ENCODE measurements at regions not wholly inside any gene's neighbourhood (a gene's known extent, or its start where the extent isn't known, plus 50 kb on each side); places are given as distances from the start of the nearest gene placed in this dataset.

DNA sequence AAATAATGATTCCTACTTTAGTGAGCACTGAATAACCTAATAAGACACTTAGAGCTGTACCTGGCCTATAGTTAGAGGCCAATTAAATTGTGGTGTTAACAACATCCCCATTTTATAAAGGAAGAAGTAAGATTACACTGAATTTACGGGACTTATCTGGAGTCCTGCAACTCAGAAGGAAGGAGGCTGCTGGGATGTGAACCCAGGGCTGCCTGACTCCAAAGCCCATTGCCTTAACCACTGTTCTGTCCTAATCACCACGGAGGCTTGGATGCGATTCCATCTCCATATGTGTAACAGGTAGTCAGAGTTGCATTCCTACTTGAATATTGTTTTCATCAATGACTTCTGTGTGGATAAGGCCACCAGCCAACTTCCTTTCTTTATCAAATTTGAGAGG is 168.9 kb downstream of the SOCS6 start:
- DNase-seq (ENCODE audit: low spot score), result no peak

DNA sequence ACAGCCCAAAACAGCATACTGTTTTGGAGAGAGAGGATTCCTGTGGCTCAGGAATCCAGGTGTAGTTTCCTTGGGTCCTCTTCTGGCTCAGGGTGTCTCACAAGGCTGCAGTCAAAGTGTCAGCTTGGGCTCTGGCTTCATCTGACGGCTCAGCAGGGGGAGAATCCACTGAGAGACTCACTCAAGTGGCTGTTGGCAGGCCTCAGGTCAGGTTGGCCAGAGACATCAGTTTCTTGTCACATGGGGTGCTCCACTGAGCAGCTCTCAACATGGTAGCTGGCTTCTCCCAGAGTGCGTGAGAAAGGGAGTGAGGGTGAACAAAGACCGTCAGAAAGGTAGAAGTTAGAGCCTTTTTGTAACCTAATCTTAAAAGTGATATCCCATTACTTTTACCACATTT is 168.4 kb downstream of the SOCS6 start:
- no peak for DNase-seq (ENCODE audit: low spot score)

DNA sequence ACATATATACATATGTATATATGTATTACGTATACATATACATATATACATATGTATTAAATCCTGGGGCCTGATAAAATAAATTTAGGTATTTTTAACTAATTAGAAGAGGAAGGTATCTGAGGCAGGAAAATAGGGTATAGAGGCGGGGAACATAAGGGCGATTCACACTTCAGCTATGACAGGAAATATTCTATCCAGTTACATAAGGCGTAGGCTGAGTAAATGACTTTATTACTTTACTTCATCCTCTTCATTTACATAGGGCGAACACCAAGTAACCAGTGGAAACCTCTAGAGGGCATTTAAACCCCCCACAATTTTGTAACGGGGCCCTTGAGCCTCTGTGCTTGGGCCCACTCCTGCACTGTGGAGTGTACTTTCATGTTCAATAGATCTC is 167.5 kb downstream of the SOCS6 start:
- no peak for DNase-seq (ENCODE audit: low spot score)

DNA sequence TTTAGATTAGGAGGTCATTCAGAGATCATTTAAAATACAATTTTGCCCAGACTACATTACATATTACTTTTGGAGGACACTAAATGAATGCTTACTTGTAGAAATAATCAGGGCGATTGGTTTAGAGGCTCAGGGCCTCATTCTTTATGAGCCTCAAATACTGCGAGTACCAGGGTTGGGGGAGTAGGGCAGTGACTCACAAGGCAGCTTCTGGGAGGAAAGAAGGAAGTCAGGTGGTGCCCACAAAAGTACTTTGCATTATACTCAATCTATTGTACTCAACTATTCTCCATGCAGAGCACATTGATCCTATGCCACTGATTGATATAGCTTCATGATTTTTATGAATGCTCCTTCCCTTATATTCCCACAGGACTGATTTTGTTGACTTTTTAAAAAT is 166.9 kb downstream of the SOCS6 start:
- no peak for DNase-seq (ENCODE audit: low spot score)

DNA sequence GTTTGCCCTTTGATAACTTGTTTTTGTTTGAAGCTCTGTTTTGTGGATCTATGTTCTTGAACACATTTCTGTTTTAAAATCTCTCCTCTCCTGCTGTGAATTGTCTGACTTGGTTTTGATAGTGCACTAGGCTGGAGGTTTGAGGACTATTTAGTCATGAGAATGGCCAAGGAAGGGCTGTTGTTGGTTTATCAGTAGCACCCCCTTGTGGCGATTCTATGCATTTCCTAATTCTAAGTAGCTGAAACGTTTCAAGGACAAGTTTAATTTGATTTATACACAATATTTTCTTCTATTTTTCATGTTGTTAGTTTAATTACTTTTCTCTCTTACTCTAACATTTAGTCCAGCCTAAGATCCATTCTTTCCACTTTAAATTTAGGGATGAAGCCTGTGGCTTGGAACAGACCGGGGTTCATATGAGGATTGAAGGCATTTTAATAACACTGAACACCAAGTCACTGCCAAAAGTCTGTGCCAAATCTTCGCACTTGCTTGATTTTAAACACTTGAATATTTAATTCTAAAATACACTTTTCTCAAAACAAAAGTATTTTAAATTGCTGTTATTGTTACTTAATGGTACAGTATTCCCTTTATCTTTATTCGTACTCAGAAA is 166.0 kb downstream of the SOCS6 start:
- peak; percentile 68 for DNase-seq (ENCODE audit: low spot score)

DNA sequence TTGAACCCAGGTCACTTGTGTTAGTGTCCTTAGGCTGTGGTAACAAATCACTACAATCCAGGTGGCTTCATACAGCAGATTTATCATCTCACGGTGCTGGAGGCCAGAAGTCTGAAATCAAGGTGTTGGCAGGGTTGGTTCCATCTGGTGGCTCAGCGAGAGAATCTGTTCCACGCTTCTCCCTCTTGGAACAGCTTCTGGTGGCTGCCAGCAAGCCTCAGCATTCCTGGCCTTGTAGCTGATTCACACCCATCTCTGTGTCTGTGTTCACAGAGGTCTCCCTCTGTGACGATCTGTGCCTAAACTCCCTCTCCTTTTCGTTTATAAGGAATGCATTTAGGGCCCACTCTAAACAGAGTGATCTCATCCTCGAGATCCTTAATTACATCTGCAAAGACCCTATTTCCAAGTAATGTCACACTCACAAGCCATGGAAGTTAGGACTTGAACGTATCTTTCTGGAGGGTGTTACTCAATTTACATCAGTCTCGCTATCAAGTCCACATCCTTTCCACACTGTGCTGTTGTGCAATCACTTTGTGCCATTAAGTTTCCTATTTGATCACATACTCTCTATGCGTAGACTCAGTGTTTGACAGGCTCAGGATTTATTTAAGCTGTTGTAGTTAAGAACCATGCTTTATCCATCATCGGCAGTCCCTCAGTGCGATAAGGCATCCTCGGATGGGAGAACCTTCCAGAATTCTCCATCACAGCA is 164.4 kb downstream of the SOCS6 start:
- no peak for DNase-seq (ENCODE audit: low spot score)

DNA sequence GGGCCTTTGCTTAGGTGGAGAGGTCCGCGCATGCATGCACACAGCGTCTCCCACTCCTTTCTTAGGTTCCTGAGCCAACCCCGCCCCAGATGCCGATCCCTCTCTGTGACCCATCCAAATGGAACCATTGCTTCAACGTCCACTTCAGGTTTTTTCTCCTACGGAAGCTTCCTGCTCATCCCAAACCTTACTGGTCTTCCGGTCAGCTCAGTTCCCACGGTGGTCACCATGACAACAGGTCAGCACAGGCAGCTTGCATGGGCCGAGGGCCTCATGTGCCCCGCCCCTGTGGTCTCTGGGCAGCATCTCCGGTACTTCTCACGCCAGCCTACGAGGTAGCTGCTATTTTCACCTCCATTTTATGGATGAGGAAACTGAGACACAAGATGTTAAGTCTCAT is 163.7 kb downstream of the SOCS6 start:
- DNase-seq (ENCODE audit: low spot score), result no peak

DNA sequence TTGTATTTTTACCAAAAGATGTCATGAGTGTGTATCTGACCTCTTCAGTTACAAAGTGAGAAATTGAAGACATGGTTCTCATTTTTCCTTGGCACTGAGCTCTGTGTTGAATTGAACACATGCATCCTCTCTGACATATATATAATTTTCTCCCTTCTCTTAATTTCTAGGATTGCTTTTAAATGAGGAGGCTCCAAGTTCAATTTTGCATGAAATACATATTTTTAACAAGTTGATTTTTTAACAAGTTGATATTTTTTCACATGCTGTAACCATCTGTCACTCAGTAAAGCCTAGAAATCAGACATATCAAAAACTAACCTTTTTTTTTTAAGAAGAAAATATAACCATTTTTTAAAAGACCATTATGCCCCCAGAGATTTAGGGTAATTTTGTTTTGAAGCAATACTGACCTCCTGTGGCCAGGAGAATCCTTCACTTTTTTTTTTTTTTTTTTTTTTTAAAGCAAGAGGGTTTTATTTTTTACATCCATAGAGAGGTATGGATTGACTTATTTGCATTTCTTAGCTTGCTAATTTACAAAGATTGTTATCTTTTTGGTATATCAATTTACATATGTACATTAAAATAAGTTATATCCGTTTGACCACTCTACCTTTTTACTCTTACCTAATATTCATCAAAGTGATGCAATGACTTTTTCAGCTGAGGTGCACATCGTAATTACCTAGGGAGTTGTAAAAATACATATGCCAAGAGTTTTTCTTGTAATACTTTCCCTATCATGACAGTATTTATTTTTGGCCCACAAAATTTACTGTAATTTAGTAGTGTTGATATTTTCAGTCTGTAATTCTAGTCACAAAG is 161.8 kb downstream of the SOCS6 start:
- DNase-seq (ENCODE audit: low spot score), result peak; percentile 40

DNA sequence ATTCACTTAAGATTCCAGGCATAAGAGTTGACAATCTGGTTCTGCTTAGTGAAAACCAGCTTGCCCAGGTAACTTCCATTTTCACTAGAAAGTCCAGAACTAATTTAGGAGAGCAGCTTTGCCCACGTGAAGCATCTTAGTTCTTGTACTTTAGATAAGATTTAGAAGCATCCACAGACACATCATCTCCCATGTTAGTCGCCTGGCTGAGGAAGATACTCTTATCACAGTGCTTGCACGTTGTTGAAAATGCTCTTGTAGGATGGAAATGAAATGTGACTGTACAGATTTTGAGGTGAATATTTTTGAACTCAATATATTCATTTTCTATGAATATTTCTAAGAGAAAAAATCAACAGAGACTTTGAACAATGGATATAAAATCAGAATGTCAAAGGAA is 159.7 kb downstream of the SOCS6 start:
- no peak for DNase-seq (ENCODE audit: low spot score)

DNA sequence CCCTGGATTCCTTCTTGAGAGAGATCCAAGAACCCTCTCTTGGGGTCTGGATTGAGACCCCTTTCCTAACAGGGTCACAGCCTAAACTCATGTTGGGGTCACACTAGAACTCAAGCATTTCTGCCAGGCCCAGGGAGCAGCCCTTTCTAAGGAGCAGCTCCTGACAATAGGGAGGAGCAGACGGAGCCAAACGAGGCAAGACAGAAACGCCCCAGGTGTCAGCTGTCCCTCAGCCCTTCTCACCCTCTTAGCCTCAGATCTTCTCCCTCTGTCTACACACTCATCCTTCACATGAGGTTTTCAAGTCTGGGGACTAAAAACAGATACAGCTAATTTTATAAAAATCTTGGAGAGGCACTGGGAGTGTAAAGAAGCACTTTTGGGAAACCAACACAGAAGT is 157.2 kb downstream of the SOCS6 start:
- DNase-seq (ENCODE audit: low spot score), result no peak

DNA sequence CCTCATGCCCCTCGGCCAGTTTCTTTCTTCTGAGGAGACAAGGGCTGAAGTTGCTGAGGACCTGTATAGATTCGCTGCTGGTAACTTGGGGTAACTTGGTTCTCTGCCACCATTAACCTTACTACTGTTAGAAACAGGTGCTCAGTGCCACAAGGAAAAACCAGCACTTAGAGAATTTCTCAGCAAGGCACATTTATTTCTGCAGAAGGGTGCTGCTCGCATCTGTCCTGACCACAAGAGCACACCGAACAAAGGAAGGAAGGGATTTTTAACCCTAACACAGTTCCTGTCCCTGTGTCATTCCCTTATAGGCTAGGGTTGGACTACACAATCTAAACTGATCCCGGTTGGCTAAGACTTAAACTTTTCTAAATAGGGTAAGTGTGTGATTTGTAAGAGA is 154.1 kb downstream of the SOCS6 start:
- DNase-seq (ENCODE audit: low spot score), result no peak

DNA sequence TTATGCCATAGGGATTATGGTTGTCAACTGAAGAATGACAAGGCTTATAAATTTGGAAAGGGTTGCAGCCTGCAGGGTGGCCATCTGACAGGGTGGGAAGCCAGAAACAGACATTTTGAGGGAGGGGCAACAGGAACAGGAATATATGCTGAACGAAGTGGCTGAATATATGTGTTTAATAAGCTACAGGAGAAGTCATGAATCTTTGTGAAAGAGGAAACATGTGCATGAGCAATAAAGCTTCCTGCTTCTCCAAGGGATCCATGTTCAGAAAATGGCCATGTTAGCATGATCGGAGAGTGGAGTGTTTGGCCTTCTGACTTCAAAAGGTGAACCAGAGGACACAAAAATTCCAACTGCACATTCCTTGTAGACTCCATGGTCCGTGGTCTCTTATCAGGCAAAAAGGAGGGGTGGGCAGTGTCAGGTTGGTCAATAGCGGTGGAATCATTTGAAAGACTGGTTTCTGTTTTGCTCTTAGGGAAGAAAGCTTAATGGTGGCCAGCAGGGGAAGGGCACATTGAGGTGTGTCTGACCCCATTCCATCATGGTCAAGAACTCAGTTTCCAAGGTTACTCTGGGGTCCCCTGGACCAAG is 144.1 kb downstream of the SOCS6 start:
- DNase-seq (ENCODE audit: low spot score), result no peak

DNA sequence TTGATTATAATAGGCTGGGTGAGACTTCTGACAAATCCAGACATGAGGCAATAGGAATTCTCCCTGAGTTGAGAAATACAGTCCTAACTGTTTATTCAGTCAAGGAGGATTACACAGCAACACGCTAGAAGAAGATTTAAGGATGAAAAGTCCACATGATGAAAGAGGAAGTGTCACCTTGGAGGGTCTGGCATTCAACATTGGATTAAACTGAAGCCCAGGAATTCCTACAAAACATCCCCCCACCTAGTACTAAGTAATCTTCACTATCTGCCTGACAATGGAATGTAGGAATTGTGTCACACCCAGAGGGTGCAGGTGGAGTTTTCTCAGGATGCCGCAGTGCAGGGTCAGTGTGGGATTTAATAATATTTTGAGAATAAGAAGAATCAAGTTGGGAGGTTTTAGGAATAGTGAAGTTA is 142.4 kb downstream of the SOCS6 start:
- peak; percentile 70 for DNase-seq (ENCODE audit: low spot score)

DNA sequence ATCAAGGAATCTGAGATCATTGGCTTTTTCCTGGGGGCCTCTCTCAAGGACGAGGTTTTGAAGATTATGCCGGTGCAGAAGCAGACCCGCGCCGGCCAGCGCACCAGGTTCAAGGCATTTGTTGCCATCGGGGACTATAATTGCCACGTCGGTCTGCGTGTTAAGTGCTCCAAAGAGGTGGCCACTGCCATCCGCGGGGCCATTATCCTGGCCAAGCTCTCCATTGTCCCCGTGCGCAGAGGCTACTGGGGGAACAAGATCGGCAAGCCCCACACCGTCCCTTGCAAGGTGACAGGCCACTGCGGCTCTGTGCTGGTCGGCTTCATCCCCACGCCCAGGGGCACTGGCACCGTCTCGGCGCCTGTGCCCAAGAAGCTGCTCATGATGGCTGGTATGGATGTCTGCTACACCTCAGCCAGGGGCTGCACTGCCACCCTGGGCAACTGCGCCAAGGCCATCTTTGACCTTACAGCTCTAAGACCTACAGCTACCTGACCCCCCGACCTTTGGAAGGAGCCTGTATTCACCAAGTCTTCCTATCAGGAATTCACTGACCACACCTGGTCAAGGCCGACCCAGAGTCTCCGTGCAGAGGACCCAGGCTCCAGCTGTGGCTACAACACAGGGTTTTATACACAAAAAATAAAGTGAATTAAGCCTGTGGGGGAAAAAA is 141.8 kb downstream of the SOCS6 start:
- no peak for DNase-seq (ENCODE audit: low spot score)

DNA sequence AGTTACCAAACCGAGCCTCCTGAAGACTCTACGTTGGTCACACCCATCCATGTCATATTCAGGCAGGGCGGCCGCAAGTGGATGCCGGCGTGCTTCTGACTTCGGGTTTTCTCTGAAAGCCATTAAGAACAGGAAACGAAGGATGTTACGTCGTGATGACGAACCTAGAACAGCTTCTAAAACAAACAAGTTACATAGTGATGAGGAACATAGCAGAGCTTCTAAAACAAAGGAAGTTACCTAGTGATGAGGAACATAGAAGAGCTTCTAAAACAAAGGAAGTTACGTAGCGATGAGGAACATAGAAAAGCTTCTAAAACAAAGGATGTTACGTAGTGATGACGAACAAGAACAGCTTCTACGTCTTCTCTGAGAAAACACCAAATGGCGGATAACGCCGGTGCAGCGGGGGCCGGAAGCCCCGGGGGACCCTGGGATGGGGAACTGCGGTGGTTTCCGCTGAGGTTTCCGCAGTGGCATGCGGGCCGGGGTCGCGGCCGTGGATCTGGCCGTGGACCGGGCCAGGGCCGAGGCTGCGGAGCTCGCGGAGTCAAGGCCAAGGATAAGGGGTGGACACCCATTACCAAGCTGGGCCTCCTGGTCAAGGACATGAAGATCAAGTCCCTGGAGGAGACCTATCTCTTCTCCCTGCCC is 141.1 kb downstream of the SOCS6 start:
- DNase-seq (ENCODE audit: low spot score), result no peak

DNA sequence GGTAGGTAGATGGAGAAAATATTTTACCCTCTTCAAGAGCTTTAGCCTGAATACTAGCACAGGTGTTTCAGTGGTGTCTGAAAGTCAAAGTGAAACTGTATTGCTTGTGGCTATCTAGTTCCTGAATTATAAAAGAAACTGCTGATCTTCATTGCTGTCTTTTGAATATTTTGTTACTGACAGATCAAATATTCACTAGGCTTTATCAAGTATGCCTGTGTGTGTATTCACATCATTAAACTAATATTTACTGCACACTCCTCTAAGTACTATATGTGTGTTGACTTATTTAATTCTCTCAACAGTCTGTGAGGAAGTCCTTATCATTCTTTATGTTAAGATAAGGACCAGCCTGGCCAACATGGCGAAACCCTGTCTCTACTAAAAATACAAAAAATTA is 139.6 kb downstream of the SOCS6 start:
- no peak for DNase-seq (ENCODE audit: low spot score)

DNA sequence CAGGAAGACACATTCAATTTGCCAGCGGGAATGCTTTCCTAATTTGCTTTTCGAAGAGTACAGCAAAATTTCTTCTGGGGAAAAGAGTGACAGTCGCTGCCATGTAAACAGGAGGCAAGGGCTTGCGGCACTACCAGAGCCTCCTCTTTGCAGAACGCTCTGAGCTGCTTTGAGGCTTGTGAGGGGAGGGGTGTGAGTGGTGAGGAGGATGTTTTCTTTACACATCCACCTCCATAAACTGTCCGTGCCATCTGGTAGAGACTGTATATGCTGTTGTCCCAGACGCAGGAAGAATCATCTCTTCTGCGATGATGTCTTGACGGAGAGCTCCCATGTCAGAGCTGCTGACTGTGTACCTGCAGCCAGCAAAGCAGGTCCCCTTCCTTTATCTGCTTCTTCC is 138.0 kb downstream of the SOCS6 start:
- no peak for DNase-seq (ENCODE audit: low spot score)

DNA sequence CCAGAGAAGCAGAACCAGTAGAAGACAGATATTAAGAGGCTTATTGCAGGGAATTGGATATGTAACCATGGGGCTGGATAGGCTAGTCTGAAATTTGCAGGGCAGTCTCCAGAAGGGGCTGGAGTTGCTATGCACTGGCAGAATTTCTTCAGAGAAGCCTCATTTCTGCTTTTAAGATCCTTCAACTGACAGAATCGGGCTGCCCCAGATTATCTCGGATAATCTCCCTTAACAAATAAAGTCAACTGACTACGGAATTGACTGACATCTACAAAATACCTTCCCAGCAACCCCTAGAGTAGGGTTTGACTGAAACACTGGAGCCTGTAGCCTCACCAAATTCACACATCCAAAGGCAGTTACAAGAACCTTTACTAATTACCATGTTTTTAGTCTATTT is 136.4 kb downstream of the SOCS6 start:
- no peak for DNase-seq (ENCODE audit: low spot score)

DNA sequence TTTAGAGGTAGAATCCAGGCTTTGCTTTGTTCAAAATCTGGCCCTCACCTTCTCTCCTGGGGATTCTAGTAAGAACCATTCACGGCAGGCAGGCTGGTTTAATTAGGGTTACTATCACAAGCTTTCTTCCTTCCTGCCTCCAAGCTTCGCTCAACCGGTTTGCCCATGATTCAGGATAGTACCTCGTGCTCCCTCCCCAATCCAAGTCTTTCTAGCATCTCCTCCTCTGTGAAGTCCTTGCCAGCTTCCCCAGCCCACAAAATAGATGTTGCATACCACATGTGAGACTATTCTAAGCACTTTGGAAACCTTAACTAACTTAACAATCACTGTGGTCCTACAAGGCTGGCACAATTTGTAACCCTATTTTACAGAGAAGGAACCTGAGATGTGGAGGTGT is 135.1 kb downstream of the SOCS6 start:
- peak; percentile 70 for DNase-seq (ENCODE audit: low spot score)

DNA sequence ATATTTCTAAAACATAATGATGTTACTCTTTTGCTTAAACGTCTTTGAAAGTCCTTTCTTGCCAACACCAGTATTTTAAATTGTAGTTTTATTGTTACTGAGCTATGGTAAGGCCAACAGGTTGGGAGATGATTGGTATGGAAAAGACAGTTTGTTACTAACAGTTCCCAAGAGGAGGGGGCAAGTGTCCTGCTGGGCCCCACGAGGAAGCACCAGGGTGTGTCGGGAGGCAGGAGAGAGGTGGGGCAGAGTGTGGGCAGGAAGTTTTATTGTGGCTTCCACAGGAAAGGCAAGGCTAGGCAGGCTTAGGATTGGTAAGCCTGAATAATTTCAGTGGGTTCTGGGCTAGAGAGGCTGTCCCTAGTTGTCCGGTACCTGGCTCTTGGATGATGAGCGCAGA is 134.3 kb downstream of the SOCS6 start:
- no peak for DNase-seq (ENCODE audit: low spot score)

DNA sequence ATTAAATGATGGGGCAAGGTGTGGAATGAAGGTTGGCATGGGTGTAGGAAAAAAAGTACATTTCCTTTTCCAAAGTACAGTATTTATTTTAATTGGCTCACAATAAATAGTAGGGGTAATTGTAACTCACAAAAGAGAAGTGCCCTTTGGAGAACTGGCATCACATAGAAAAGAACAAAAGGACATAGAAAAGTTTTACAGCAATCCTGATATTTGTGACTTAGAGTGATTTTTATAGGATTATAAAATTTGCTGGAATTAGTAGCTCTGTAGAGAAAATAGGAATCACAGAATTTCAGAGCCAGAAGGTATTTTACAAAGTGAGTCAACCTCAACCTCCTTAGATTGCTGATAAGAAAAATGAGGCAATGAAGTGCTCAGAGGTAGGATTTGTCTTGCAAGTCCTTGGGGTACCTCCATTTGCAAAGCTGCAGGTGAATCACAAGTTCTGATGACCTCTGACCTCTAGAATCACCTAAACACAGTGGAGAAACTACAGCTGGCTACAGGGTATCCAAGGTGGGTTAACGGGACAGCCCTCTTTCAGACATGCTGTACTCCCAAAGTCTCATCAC is 133.6 kb downstream of the SOCS6 start:
- DNase-seq (ENCODE audit: low spot score), result no peak
